Cardiac muscle cell (in vitro differentiated cells and primary cell): ENCODE measurements at regions not wholly inside any gene's neighbourhood (a gene's known extent, or its start where the extent isn't known, plus 50 kb on each side); places are given as distances from the start of the nearest gene placed in this dataset.
A peak's percentile ranks its signal among the peaks of the same experiment; 100 is the strongest.

Source experiments
- DNase-seq, 2 donors: peaks; one replicate each; pipeline versions ENCODE4 v3.0.0 to v3.0.0-alpha.2; 2010 to 2017; ENCODE audit warnings: low read depth in 1 of 2, low spot score in 1 of 2
- H3K27ac ChIP-seq: fragments of 200-600 bp; sonication (generic); 2 replicates; pipeline ENCODE4 v1.5.1; 2016
- H3K27me3 ChIP-seq: fragments of 200-600 bp; sonication (generic); 2 replicates; pipeline ENCODE4 v1.6.0; 2016; ENCODE audit warnings: control low read depth
- H3K36me3 ChIP-seq: fragments of 200-600 bp; sonication (generic); 2 replicates; pipeline ENCODE4 v1.5.1; 2016; ENCODE audit warnings: control low read depth
- H3K4me1 ChIP-seq: fragments of 200-600 bp; sonication (generic); 2 replicates; pipeline ENCODE4 v1.8.1; 2017; ENCODE audit warnings: low read depth, mild to moderate bottlenecking, mixed run types
- H3K4me3 ChIP-seq: fragments of 200-600 bp; sonication (generic); 2 replicates; pipeline ENCODE4 v1.5.1; 2016; ENCODE audit warnings: mild to moderate bottlenecking
- H3K9me3 ChIP-seq: fragments of 200-600 bp; sonication (generic); 2 replicates; pipeline ENCODE4 v1.5.1; 2017; ENCODE audit warnings: low read depth, mild to moderate bottlenecking, control low read depth
- CTCF ChIP-seq: IDR thresholded peaks from 2 replicates; pipeline ENCODE4 v1.5.1; 2012; ENCODE audit warnings: low read depth, mild to moderate bottlenecking, low read length

- H3K27ac ChIP-seq, result no peak overlapping the region
- no peak for DNase-seq
- H3K4me3 ChIP-seq, result no peak overlapping the region
- H3K4me1 ChIP-seq, result peaks cover 49% of the 10 kb centered on the region
- no peaks in the 10 kb centered on the region for H3K9me3 ChIP-seq
- TF ChIP-seq CTCF, result no peak
- no peaks in the 10 kb centered on the region for H3K36me3 ChIP-seq
- no peaks in the 10 kb centered on the region for H3K27me3 ChIP-seq
These were observed 89.4 kb upstream of the DUSP5 start for GRCh38 chr10:110408203-110408871.

GRCh38 chr10:110408943-110409342 lies 88.8 kb upstream of the DUSP5 start:
- TF ChIP-seq CTCF, result no peak
- no peaks in the 10 kb centered on the region for H3K9me3 ChIP-seq
- DNase-seq, result no peak
- H3K4me3 ChIP-seq, result no peak overlapping the region
- H3K4me1 ChIP-seq, result peaks cover 55% of the 10 kb centered on the region
- H3K36me3 ChIP-seq, result no peaks in the 10 kb centered on the region
- H3K27me3 ChIP-seq, result no peaks in the 10 kb centered on the region
- no peak overlapping the region for H3K27ac ChIP-seq

- peaks cover 60% of the 10 kb centered on the region for H3K4me1 ChIP-seq
- no peak for TF ChIP-seq CTCF
- no peaks in the 10 kb centered on the region for H3K27me3 ChIP-seq
- no peak overlapping the region for H3K27ac ChIP-seq
- no peak overlapping the region for H3K4me3 ChIP-seq
- H3K9me3 ChIP-seq, result no peaks in the 10 kb centered on the region
- H3K36me3 ChIP-seq, result no peaks in the 10 kb centered on the region
- no peak for DNase-seq
These were observed 88.2 kb upstream of the DUSP5 start for GRCh38 chr10:110409488-110409887.

DNA sequence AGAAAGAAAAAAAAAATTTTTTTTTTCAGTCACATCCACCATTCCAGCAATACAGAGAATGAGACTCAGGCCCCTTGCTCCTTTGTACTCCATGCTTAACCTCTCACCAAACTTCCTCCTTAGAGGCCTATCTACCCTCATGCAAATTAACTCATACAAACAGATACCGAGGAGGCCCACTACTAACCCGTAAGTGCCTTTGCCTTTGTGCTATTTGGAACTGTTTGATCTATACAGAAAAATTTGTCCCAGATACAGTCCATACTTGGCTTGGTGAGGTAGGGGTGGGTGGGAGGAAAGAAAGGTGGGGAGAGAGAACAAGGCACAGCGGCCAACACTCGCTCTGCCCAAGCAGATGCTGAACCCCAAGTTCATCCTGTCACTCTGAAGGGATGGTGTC lies 87.8 kb upstream of the DUSP5 start:
- Histone ChIP-seq H3K27ac (peak overlapping the region; percentile 93), H3K27me3 (no peaks in the 10 kb centered on the region), H3K36me3 (no peaks in the 10 kb centered on the region), H3K9me3 (no peaks in the 10 kb centered on the region), H3K4me3 (no peak overlapping the region), H3K4me1 (peaks cover 64% of the 10 kb centered on the region)
- TF ChIP-seq CTCF, result no peak
- no peak for DNase-seq

GRCh38 chr10:110410329-110411046 lies 87.2 kb upstream of the DUSP5 start:
- DNase-seq, result peak in 1 of 2 donors; percentile 94

More at GRCh38 chr10:110410329-110411046, 87.2 kb upstream of the DUSP5 start:
- Histone ChIP-seq H3K27ac (peak overlapping the region; percentile 93), H3K4me1 (peaks cover 64% of the 10 kb centered on the region), H3K36me3 (no peaks in the 10 kb centered on the region), H3K27me3 (no peaks in the 10 kb centered on the region), H3K9me3 (no peaks in the 10 kb centered on the region), H3K4me3 (no peak overlapping the region)
- no peak for TF ChIP-seq CTCF
